Endothelial cell of umbilical vein (primary cell): ENCODE measurements at regions not wholly inside any gene's neighbourhood (a gene's known extent, or its start where the extent isn't known, plus 50 kb on each side); places are given as distances from the start of the nearest gene placed in this dataset.

Source experiments
- BruUV-seq: library from RNA; stranded (reverse); fragments of 400-500 nt; replicated peaks from 2 replicates; lab custom pipeline; 2021; lab: Mats Ljungman, UMichigan
- CTCF ChIA-PET: fragments of 300-600, 350-600 bp; sonication (Branson Sonifier 250); formaldehyde crosslinking; loops from one replicate; lab custom pipeline; 2021; ENCODE audit warnings: antibody characterized with exemption, inconsistent platforms; lab: Charles Lee
- POLR2A ChIA-PET: fragments of 300-600, 350-600 bp; sonication (Branson Sonifier 250); formaldehyde crosslinking; loops from one replicate; lab custom pipeline; 2021; ENCODE audit warnings: antibody characterized with exemption, inconsistent platforms; lab: Charles Lee
- DNase-seq: peaks from one replicate; pipeline ENCODE4 v3.0.0-alpha.2; 2011; ENCODE audit warnings: low read depth, low spot score
- FAIRE-seq: peaks from 2 replicates; lab custom pipeline; 2011; peaks lifted over from hg19 to GRCh38; lab: Jason Lieb, UNC
- H2AFZ ChIP-seq: 2 replicates; pipeline ENCODE4 v1.6.0; 2012; ENCODE audit warnings: low read depth, low read length, control low read depth, inconsistent platforms
- H3K27ac ChIP-seq: 2 replicates; pipeline ENCODE4 v1.5.1; 2011; ENCODE audit warnings: low read depth, mild to moderate bottlenecking, control low read depth, low read length, moderate library complexity; ENCODE audit not compliant: insufficient read depth
- H3K27me3 ChIP-seq, 2 experiments: 2 replicates each; pipeline versions ENCODE4 v1.6.0 to v1.6.1; 2011; ENCODE audit warnings: low read length in 2 of 2, mixed read lengths in 1 of 2; ENCODE audit not compliant: control insufficient read depth in 2 of 2, insufficient read depth in 2 of 2
- H3K36me3 ChIP-seq, 2 experiments: 2 replicates in 1 of 2; 3 replicates in 1 of 2; pipeline ENCODE4 v1.5.1; 2011; ENCODE audit warnings: low read length in 2 of 2, mild to moderate bottlenecking in 1 of 2, moderate library complexity in 1 of 2; ENCODE audit not compliant: control insufficient read depth in 2 of 2, insufficient read depth in 2 of 2; ENCODE audit errors: extremely low read depth in 1 of 2
- H3K4me1 ChIP-seq: 3 replicates; pipeline ENCODE4 v1.5.1; 2011; ENCODE audit warnings: mild to moderate bottlenecking, low read length; ENCODE audit not compliant: control insufficient read depth, insufficient read depth; ENCODE audit errors: extremely low read depth
- H3K4me2 ChIP-seq: 2 replicates; pipeline ENCODE4 v1.6.1; 2011; ENCODE audit warnings: low read length, control low read depth, mixed read lengths; ENCODE audit not compliant: insufficient read depth
- H3K4me3 ChIP-seq, 3 experiments: fragments of 200-600 bp in 1 of 3; sonication (generic), shearing (Covaris generic) in 1 of 3; replicated peaks in 1 of 3; 2 replicates each; pipeline ENCODE4 v1.5.1; 2011 to 2016; ENCODE audit warnings: control low read depth in 3 of 3, low read length in 3 of 3, mild to moderate bottlenecking in 2 of 3, inconsistent platforms in 1 of 3, low read depth in 1 of 3, moderate library complexity in 1 of 3; ENCODE audit not compliant: insufficient read depth in 1 of 3
- H3K79me2 ChIP-seq: 2 replicates; pipeline ENCODE4 v1.6.0; 2012; ENCODE audit warnings: low read length, inconsistent platforms; ENCODE audit not compliant: control insufficient read depth, insufficient read depth
- H3K9ac ChIP-seq: replicated peaks from 2 replicates; pipeline ENCODE3; 2011; ENCODE audit warnings: low read length, control low read depth; ENCODE audit not compliant: insufficient read depth; ENCODE audit errors: extremely low read depth
- H3K9me1 ChIP-seq: replicated peaks from 3 replicates; pipeline ENCODE4 v1.6.0; 2011; ENCODE audit warnings: mild to moderate bottlenecking, low read length; ENCODE audit not compliant: control insufficient read depth, insufficient read depth; ENCODE audit errors: extremely low read depth
- H3K9me3 ChIP-seq: replicated peaks from 2 replicates; pipeline ENCODE4 v1.5.1; 2012; ENCODE audit warnings: low read length, inconsistent platforms; ENCODE audit not compliant: control insufficient read depth, insufficient read depth
- H4K20me1 ChIP-seq: replicated peaks from 2 replicates; pipeline ENCODE3; 2011; ENCODE audit warnings: mild to moderate bottlenecking, low read length; ENCODE audit not compliant: control insufficient read depth, insufficient read depth; ENCODE audit errors: extremely low read depth
- CTCF ChIP-seq, 2 donors: IDR thresholded peaks; 1 replicate in 1 of 2; 2 replicates in 1 of 2; pipeline ENCODE4 v1.5.1; 2011; ENCODE audit warnings: low read length in 2 of 2, mild to moderate bottlenecking in 2 of 2, moderate library complexity in 2 of 2, control low read depth in 1 of 2, inconsistent platforms in 1 of 2, low read depth in 1 of 2; ENCODE audit not compliant: insufficient read depth in 1 of 2; ENCODE audit errors: extremely low read depth in 1 of 2
- EZH2 ChIP-seq: IDR thresholded peaks from 2 replicates; pipeline ENCODE4 v1.6.1; 2012; ENCODE audit warnings: borderline replicate concordance, low read depth, mild to moderate bottlenecking, moderate library complexity, low read length, inconsistent platforms; ENCODE audit not compliant: severe bottlenecking
- FOS ChIP-seq: IDR thresholded peaks from 2 replicates; pipeline ENCODE4 v1.6.1; 2011; ENCODE audit warnings: mild to moderate bottlenecking, low read length, moderate library complexity, borderline replicate concordance; ENCODE audit not compliant: insufficient read depth
- GATA2 ChIP-seq: IDR thresholded peaks from 2 replicates; pipeline ENCODE4 v1.7.0; 2011; ENCODE audit warnings: low read depth, mild to moderate bottlenecking, moderate library complexity, mixed read lengths, low read length; ENCODE audit not compliant: insufficient read length, insufficient read depth
- JUN ChIP-seq: IDR thresholded peaks from 2 replicates; pipeline ENCODE4 v1.6.1; 2011; ENCODE audit warnings: borderline replicate concordance, low read depth; ENCODE audit not compliant: insufficient read length, insufficient read depth
- MAX ChIP-seq: IDR thresholded peaks from 2 replicates; pipeline ENCODE4 v1.6.1; 2011; ENCODE audit not compliant: insufficient read depth, insufficient read length
- MYC ChIP-seq: IDR thresholded peaks from one replicate; pipeline ENCODE4 v1.6.1; 2011; ENCODE audit warnings: mild to moderate bottlenecking, low read depth, low read length
- POLR2A ChIP-seq: IDR thresholded peaks from 2 replicates; pipeline ENCODE4 v1.6.1; 2012; ENCODE audit warnings: low read depth, mild to moderate bottlenecking, control low read depth, low read length
- POLR2AphosphoS5 ChIP-seq: IDR thresholded peaks from 2 replicates; pipeline ENCODE4 v1.6.1; 2012; ENCODE audit warnings: low read depth, mild to moderate bottlenecking, control low read depth, low read length, moderate library complexity; ENCODE audit not compliant: insufficient read depth
- dilution Hi-C: fragments of 300-500 bp; cut with MboI; formaldehyde crosslinking; loops from one replicate; pipeline ENCODE4 v1.15.0; 2019; ENCODE audit warnings: low sequenced_read_pairs; ENCODE audit not compliant: extremely low pct_ligation_motif_present
- intact Hi-C: fragments of 100-400 bp; cut with micrococcal nuclease; formaldehyde crosslinking; loops from one replicate; pipeline ENCODE4 v1.10.0; 2022

GRCh38 chr13:79119578-79120107 lies 286.4 kb downstream of the RBM26 start:
- BruUV-seq, result no TSS peak

More at GRCh38 chr13:79119578-79120107, 286.4 kb downstream of the RBM26 start:
- no peaks in the 10 kb centered on the region for H3K36me3 ChIP-seq
- ChIA-PET CTCF (no interaction called here), POLR2A (no interaction called here)
- TF ChIP-seq POLR2AphosphoS5 (no peak), GATA2 (no peak), EZH2 (no peak), FOS (no peak), JUN (no peak), MAX (no peak), CTCF (IDR thresholded peaks at IDR 0.05; ENCODE audit: extremely low read depth in 1 of 2, insufficient read depth in 1 of 2, low read depth in 1 of 2, low read length in 2 of 2) (no peak), MYC (no peak), POLR2A (no peak)
- dilution Hi-C loops (no loop called here), intact Hi-C loops (no loop called here)
- no peaks in the 10 kb centered on the region for H3K9me1 ChIP-seq
- DNase-seq (no peak), FAIRE-seq (no peak)
- no peak overlapping the region for H2AFZ ChIP-seq
- no peaks in the 10 kb centered on the region for H3K9me3 ChIP-seq
- no peak overlapping the region for H3K4me3 ChIP-seq
- no peaks in the 10 kb centered on the region for H3K4me1 ChIP-seq
- no peaks in the 10 kb centered on the region for H3K27me3 ChIP-seq
- H3K9ac ChIP-seq, result no peak overlapping the region
- no peak overlapping the region for H3K27ac ChIP-seq
- no peaks in the 10 kb centered on the region for H3K79me2 ChIP-seq
- no peaks in the 10 kb centered on the region for H4K20me1 ChIP-seq
- no peak overlapping the region for H3K4me2 ChIP-seq
